Testis (tissue), 2 donors: ENCODE measurements at regions not wholly inside any gene's neighbourhood (a gene's known extent, or its start where the extent isn't known, plus 50 kb on each side); places are given as distances from the start of the nearest gene placed in this dataset.
"Not testable (repeated sequence)": the region's sequence is repeated elsewhere in the genome, so short reads cannot be mapped to it uniquely, and the experiment has no call there.

ENCODE experiments used
- POLR2A ChIP-seq: fragments of 450-650 bp; IDR thresholded peaks from one replicate; pipeline ENCODE4 v1.6.1; 2017; ENCODE audit warnings: antibody characterized with exemption, mild to moderate bottlenecking, moderate library complexity
- TF ChIP-seq, protein P1 (sequence below), 3 experiments: fragments of 450-650 bp in 2 of 3; fragments of 200-600 bp in 1 of 3; sonication (generic) in 1 of 3; IDR thresholded peaks; one replicate each; pipeline ENCODE4 v1.5.1; 2016 to 2019; ENCODE audit warnings: antibody characterized with exemption in 3 of 3, mild to moderate bottlenecking in 2 of 3, moderate library complexity in 1 of 3

DNA sequence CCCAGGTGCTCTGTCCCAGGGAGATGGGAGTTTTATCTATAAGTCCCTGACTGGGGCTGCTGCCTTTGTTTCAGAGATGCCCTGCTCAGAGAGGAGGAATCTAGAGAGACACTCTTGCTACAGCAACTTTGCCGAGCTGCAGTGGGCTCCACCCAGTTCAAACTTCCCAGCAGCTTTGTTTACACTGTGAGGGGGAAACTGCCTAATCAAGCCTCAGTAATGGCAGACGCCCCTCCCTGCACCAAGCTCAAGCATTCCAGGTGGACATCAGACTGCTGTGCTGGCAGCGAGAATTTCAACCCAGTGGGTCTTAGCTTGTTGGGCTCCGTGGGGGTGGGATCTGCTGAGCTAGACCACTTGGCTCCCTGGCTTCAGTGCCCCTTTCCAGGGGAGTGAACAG is 50.2 kb upstream of the RASA1 start:
- TF ChIP-seq, protein P1, sequence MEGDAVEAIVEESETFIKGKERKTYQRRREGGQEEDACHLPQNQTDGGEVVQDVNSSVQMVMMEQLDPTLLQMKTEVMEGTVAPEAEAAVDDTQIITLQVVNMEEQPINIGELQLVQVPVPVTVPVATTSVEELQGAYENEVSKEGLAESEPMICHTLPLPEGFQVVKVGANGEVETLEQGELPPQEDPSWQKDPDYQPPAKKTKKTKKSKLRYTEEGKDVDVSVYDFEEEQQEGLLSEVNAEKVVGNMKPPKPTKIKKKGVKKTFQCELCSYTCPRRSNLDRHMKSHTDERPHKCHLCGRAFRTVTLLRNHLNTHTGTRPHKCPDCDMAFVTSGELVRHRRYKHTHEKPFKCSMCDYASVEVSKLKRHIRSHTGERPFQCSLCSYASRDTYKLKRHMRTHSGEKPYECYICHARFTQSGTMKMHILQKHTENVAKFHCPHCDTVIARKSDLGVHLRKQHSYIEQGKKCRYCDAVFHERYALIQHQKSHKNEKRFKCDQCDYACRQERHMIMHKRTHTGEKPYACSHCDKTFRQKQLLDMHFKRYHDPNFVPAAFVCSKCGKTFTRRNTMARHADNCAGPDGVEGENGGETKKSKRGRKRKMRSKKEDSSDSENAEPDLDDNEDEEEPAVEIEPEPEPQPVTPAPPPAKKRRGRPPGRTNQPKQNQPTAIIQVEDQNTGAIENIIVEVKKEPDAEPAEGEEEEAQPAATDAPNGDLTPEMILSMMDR (IDR thresholded peaks at IDR 0.05) = not testable (repeated sequence)
- not testable (repeated sequence) for TF ChIP-seq POLR2A
